ENCODE measurements at regions not wholly inside any gene's neighbourhood (a gene's known extent, or its start where the extent isn't known, plus 50 kb on each side); places are given as distances from the start of the nearest gene placed in this dataset.

- DNase-seq (ENCODE audit: low spot score) = no peak
These were observed 51.0 kb downstream of the CCDC54 start for GRCh38 chr3:107428051-107428858.

- DNase-seq (ENCODE audit: low spot score) = peak; percentile 72
These were observed 52.3 kb downstream of the CCDC54 start for GRCh38 chr3:107429320-107430181.

- no peak for DNase-seq (ENCODE audit: low spot score)
These were observed 53.2 kb downstream of the CCDC54 start for GRCh38 chr3:107430214-107430995.

GRCh38 chr3:107430996-107431245 is 53.7 kb downstream of the CCDC54 start:
- DNase-seq (ENCODE audit: low spot score) = no peak

- DNase-seq (ENCODE audit: low spot score) = peak; percentile 75
These were observed 54.2 kb downstream of the CCDC54 start for GRCh38 chr3:107431246-107432012.

- peak; percentile 17 for DNase-seq (ENCODE audit: low spot score)
These were observed 54.8 kb downstream of the CCDC54 start for GRCh38 chr3:107432013-107432515.

GRCh38 chr3:107432646-107433045 is 55.4 kb downstream of the CCDC54 start:
- peak; percentile 12 for DNase-seq (ENCODE audit: low spot score)

- no peak for DNase-seq (ENCODE audit: low spot score)
These were observed 58.8 kb downstream of the CCDC54 start for GRCh38 chr3:107436029-107436428.

GRCh38 chr3:107438671-107439070 is 61.4 kb downstream of the CCDC54 start:
- DNase-seq (ENCODE audit: low spot score) = no peak

- DNase-seq (ENCODE audit: low spot score) = no peak
These were observed 64.4 kb downstream of the CCDC54 start for GRCh38 chr3:107441617-107442016.

GRCh38 chr3:107443461-107443860 is 66.2 kb downstream of the CCDC54 start:
- no peak for DNase-seq (ENCODE audit: low spot score)

GRCh38 chr3:107446706-107447105 is 69.5 kb downstream of the CCDC54 start:
- no peak for DNase-seq (ENCODE audit: low spot score)

GRCh38 chr3:107450254-107450893 is 72.4 kb upstream of the BBX start:
- no peak for DNase-seq (ENCODE audit: low spot score)

GRCh38 chr3:107452436-107452835 is 70.3 kb upstream of the BBX start:
- DNase-seq (ENCODE audit: low spot score) = no peak

- no peak for DNase-seq (ENCODE audit: low spot score)
These were observed 69.3 kb upstream of the BBX start for GRCh38 chr3:107453504-107453903.

- no peak for DNase-seq (ENCODE audit: low spot score)
These were observed 67.1 kb upstream of the BBX start for GRCh38 chr3:107455621-107456020.

- DNase-seq (ENCODE audit: low spot score) = no peak
These were observed 66.3 kb upstream of the BBX start for GRCh38 chr3:107456501-107456900.

- no peak for DNase-seq (ENCODE audit: low spot score)
These were observed 63.9 kb upstream of the BBX start for GRCh38 chr3:107458871-107459270.

- no peak for DNase-seq (ENCODE audit: low spot score)
These were observed 61.0 kb upstream of the BBX start for GRCh38 chr3:107461721-107462120.

- no peak for DNase-seq (ENCODE audit: low spot score)
These were observed 58.7 kb upstream of the BBX start for GRCh38 chr3:107464037-107464436.

GRCh38 chr3:107465064-107465631 is 57.6 kb upstream of the BBX start:
- DNase-seq (ENCODE audit: low spot score) = no peak

All from LoVo (cell line).